ENCODE measurements at regions not wholly inside any gene's neighbourhood (a gene's known extent, or its start where the extent isn't known, plus 50 kb on each side); places are given as distances from the start of the nearest gene placed in this dataset.
"Not testable (repeated sequence)": the region's sequence is repeated elsewhere in the genome, so short reads cannot be mapped to it uniquely, and the experiment has no call there.

- H4K20me1 ChIP-seq (ENCODE audit: insufficient read depth); DNase-seq; H2AFZ ChIP-seq (ENCODE audit: low read depth); H3K36me3 ChIP-seq (replicated peaks in 1 of 2; ENCODE audit: control insufficient read depth in 1 of 2, insufficient read depth in 2 of 2, low read length in 1 of 2); POLR2A ChIA-PET; H3K9me2 ChIP-seq; H3K27me3 ChIP-seq (ENCODE audit: insufficient read depth); H3K79me2 ChIP-seq (ENCODE audit: insufficient read depth); H3K4me3 ChIP-seq (ENCODE audit: low read depth in 2 of 2, low read length in 1 of 2); H3K9me3 ChIP-seq; H3K27ac ChIP-seq (ENCODE audit: low read depth in 2 of 2, low read length in 1 of 2); H3K4me1 ChIP-seq (ENCODE audit: control insufficient read depth in 1 of 2, insufficient read depth in 2 of 2, low read depth in 1 of 2, low read length in 1 of 2); H3K4me2 ChIP-seq; CTCF ChIA-PET; H3F3A ChIP-seq (replicated peaks; ENCODE audit: insufficient read depth); H3K9ac ChIP-seq: not testable (repeated sequence)
- 98% methylated on average over 8 of the region's 13 CpGs for WGBS (ENCODE audit: low lambda C conversion rate)
Measured at GRCh38 chr12:9428856-9429255, 178.9 kb downstream of the KLRB1 start.

- H3K36me3 ChIP-seq (replicated peaks in 1 of 2; ENCODE audit: control insufficient read depth in 1 of 2, insufficient read depth in 2 of 2, low read length in 1 of 2); H3K4me1 ChIP-seq (ENCODE audit: control insufficient read depth in 1 of 2, insufficient read depth in 2 of 2, low read depth in 1 of 2, low read length in 1 of 2); CTCF ChIA-PET; H3K9me2 ChIP-seq; H3K27me3 ChIP-seq (ENCODE audit: insufficient read depth); DNase-seq; H3F3A ChIP-seq (replicated peaks; ENCODE audit: insufficient read depth); H3K79me2 ChIP-seq (ENCODE audit: insufficient read depth); H3K4me2 ChIP-seq; H4K20me1 ChIP-seq (ENCODE audit: insufficient read depth); H3K9me3 ChIP-seq; POLR2A ChIA-PET; H2AFZ ChIP-seq (ENCODE audit: low read depth); H3K4me3 ChIP-seq (ENCODE audit: low read depth in 2 of 2, low read length in 1 of 2); H3K9ac ChIP-seq; H3K27ac ChIP-seq (ENCODE audit: low read depth in 2 of 2, low read length in 1 of 2): not testable (repeated sequence)
- 100% methylated on average over 5 of the region's 13 CpGs for WGBS (ENCODE audit: low lambda C conversion rate)
Measured at GRCh38 chr12:9425429-9425828, 182.3 kb downstream of the KLRB1 start.

DNA sequence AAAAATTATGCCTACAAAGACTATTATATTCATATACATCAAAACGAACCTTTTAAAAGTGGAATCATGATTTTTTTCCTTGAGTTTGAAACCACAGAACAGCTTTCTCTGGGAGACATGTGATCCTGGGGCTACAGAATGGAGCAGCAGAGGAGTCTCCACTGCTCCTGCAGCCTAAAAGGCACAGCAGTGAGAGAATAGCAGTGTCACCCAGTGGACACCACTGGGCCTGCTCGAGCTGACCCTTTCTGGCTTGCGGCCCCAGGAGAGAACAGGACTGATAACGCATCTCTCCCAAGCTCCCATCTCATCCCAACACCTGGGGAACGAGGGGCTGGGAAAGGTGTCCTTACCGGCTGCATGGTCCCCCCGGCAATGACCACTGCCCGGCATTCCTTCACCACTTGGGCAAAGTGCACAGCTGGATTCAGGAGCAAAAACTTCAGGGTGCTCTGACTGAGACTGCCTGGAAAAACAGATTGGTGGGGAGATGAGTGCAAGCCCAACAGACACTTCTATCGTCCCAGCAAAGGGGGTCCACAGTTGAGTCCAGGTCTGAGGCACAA lies 183.5 kb downstream of the KLRB1 start:
- H3K4me2 ChIP-seq; H3K79me2 ChIP-seq (ENCODE audit: insufficient read depth); H4K20me1 ChIP-seq (ENCODE audit: insufficient read depth); H3K4me1 ChIP-seq (ENCODE audit: control insufficient read depth in 1 of 2, insufficient read depth in 2 of 2, low read depth in 1 of 2, low read length in 1 of 2); H3K4me3 ChIP-seq (ENCODE audit: low read depth in 2 of 2, low read length in 1 of 2); H3K9me2 ChIP-seq; DNase-seq; H3K9me3 ChIP-seq; H3K9ac ChIP-seq; CTCF ChIA-PET; H3K36me3 ChIP-seq (replicated peaks in 1 of 2; ENCODE audit: control insufficient read depth in 1 of 2, insufficient read depth in 2 of 2, low read length in 1 of 2); H3K27ac ChIP-seq (ENCODE audit: low read depth in 2 of 2, low read length in 1 of 2); H3K27me3 ChIP-seq (ENCODE audit: insufficient read depth); H2AFZ ChIP-seq (ENCODE audit: low read depth); POLR2A ChIA-PET; H3F3A ChIP-seq (replicated peaks; ENCODE audit: insufficient read depth): not testable (repeated sequence)
- WGBS (ENCODE audit: low lambda C conversion rate) = 85% methylated on average over 6 of the region's 9 CpGs

DNA sequence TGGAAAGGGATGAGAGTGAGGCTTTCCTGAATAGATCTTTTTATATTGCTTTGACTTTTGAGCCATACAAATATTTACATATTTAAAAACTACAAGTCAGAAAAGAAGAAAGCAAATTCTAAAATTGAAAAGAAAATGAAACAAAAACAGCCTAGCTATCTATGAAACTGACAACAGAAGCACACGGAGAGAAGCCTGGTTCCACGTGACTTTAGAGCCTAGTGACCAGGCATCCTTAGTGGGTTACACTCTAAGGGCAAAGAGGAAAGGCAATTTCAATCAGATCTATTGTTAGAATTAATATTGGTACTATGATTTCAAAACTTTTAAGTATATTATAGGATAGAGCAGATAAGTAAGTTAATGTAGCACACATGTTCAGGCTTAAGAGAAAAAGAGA lies 185.0 kb downstream of the KLRB1 start:
- 100% methylated on average over 1 of the region's 2 CpGs for WGBS (ENCODE audit: low lambda C conversion rate)
- H3K36me3 ChIP-seq (replicated peaks in 1 of 2; ENCODE audit: control insufficient read depth in 1 of 2, insufficient read depth in 2 of 2, low read length in 1 of 2); CTCF ChIA-PET; H3K4me1 ChIP-seq (ENCODE audit: control insufficient read depth in 1 of 2, insufficient read depth in 2 of 2, low read depth in 1 of 2, low read length in 1 of 2); H3K9me2 ChIP-seq; H4K20me1 ChIP-seq (ENCODE audit: insufficient read depth); POLR2A ChIA-PET; H3K9ac ChIP-seq; H3K4me3 ChIP-seq (ENCODE audit: low read depth in 2 of 2, low read length in 1 of 2); H3K79me2 ChIP-seq (ENCODE audit: insufficient read depth); H3K27me3 ChIP-seq (ENCODE audit: insufficient read depth); H3K9me3 ChIP-seq; H3K27ac ChIP-seq (ENCODE audit: low read depth in 2 of 2, low read length in 1 of 2); H3K4me2 ChIP-seq; H2AFZ ChIP-seq (ENCODE audit: low read depth); DNase-seq; H3F3A ChIP-seq (replicated peaks; ENCODE audit: insufficient read depth): not testable (repeated sequence)

DNA sequence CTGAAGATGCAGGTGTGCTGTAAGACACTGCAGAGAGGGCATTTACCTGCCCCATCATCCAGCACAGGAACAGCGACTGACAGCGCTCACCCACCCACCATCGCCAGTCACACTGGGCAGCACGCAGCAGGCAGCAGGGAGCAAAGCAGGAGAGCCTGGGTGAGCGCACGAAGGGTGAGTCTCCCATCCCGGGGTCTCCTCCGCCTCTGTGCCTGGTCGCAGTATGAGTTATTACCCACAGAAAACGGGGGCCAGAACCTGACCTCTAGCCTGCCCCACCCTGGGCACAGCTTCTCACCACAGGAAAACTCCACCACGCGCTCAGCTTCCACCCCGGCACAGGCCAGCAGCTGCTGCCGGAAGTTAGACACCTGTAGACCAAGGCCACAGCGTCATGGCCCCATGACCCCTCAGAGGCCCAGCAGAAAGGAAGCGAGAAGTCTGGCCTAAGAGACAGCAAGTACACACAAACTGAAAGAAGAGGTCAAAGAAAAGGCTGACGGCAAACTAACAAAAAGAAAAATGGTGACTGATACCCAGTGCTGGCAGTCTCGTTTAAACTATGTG lies 186.1 kb downstream of the KLRB1 start:
- H3K27me3 ChIP-seq (ENCODE audit: insufficient read depth); H3K27ac ChIP-seq (ENCODE audit: low read depth in 2 of 2, low read length in 1 of 2); DNase-seq; H4K20me1 ChIP-seq (ENCODE audit: insufficient read depth); H3K9ac ChIP-seq; H3K36me3 ChIP-seq (replicated peaks in 1 of 2; ENCODE audit: control insufficient read depth in 1 of 2, insufficient read depth in 2 of 2, low read length in 1 of 2); H3F3A ChIP-seq (replicated peaks; ENCODE audit: insufficient read depth); H3K9me3 ChIP-seq; H2AFZ ChIP-seq (ENCODE audit: low read depth); H3K4me3 ChIP-seq (ENCODE audit: low read depth in 2 of 2, low read length in 1 of 2); H3K4me2 ChIP-seq; CTCF ChIA-PET; H3K9me2 ChIP-seq; H3K79me2 ChIP-seq (ENCODE audit: insufficient read depth); H3K4me1 ChIP-seq (ENCODE audit: control insufficient read depth in 1 of 2, insufficient read depth in 2 of 2, low read depth in 1 of 2, low read length in 1 of 2); POLR2A ChIA-PET: not testable (repeated sequence)
- 88% methylated on average over 4 of the region's 18 CpGs for WGBS (ENCODE audit: low lambda C conversion rate)

DNA sequence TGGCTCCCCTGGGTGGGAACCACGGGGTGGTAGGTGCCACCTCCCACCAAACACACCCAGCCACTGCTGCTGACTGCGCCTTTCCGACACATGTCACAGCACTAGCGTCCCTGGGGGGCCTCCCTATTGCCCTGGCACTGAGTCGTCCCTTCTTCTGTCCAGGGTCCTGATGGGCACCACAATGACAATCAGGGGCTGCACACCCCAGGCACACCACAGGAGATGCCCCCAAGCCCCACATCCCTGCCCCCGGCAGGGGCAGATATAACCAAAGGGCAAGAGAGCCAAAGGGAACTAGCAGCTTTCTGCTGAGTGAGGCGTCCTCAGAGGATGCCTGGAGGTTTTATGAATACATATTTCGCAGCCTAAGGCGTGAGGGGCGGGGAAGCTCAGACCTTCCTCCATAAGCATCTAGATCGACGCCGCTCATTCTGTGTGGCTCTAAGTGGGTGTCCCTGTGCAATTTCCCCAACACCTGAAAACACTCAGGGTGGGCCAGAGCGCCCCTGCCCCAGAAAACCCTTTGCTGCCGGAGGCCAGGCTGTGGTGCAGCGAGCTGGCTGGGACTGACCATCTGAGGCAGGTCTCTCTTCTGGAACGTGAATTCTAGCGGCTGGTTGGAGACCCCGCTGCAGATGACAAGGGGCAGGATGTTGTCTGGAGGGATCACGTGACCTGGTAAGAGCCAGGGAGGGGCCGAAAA lies 186.7 kb downstream of the KLRB1 start:
- POLR2A ChIA-PET; H3K4me3 ChIP-seq (ENCODE audit: low read depth in 2 of 2, low read length in 1 of 2); H3K79me2 ChIP-seq (ENCODE audit: insufficient read depth); H3K4me2 ChIP-seq; CTCF ChIA-PET; H3K9me2 ChIP-seq; DNase-seq; H4K20me1 ChIP-seq (ENCODE audit: insufficient read depth); H3F3A ChIP-seq (replicated peaks; ENCODE audit: insufficient read depth); H2AFZ ChIP-seq (ENCODE audit: low read depth); H3K9ac ChIP-seq; H3K9me3 ChIP-seq; H3K4me1 ChIP-seq (ENCODE audit: control insufficient read depth in 1 of 2, insufficient read depth in 2 of 2, low read depth in 1 of 2, low read length in 1 of 2); H3K27ac ChIP-seq (ENCODE audit: low read depth in 2 of 2, low read length in 1 of 2); H3K36me3 ChIP-seq (replicated peaks in 1 of 2; ENCODE audit: control insufficient read depth in 1 of 2, insufficient read depth in 2 of 2, low read length in 1 of 2); H3K27me3 ChIP-seq (ENCODE audit: insufficient read depth): not testable (repeated sequence)
- WGBS (ENCODE audit: low lambda C conversion rate) = 88% methylated on average over 10 of the region's 21 CpGs
